Esophagus (tissue), 2 donors: ENCODE measurements at regions not wholly inside any gene's neighbourhood (a gene's known extent, or its start where the extent isn't known, plus 50 kb on each side); places are given as distances from the start of the nearest gene placed in this dataset.
"Not testable (repeated sequence)": the region's sequence is repeated elsewhere in the genome, so short reads cannot be mapped to it uniquely, and the experiment has no call there.

Experiments
- H3K27ac ChIP-seq, 2 donors: one replicate each; pipeline ENCODE4 v1.5.1; 2013; ENCODE audit warnings: low read depth in 2 of 2, mild to moderate bottlenecking in 2 of 2, inconsistent platforms in 1 of 2, low read length in 1 of 2, moderate library complexity in 1 of 2
- H3K27me3 ChIP-seq, 2 donors: one replicate each; pipeline ENCODE4 v1.6.1; 2013; ENCODE audit warnings: low read length in 2 of 2, control low read depth in 1 of 2, mild to moderate bottlenecking in 1 of 2; ENCODE audit not compliant: insufficient read depth in 2 of 2, control insufficient read depth in 1 of 2
- H3K36me3 ChIP-seq, 2 donors: one replicate each; pipeline ENCODE4 v1.6.1; 2013; ENCODE audit warnings: low read length in 1 of 2; ENCODE audit not compliant: control insufficient read depth in 2 of 2, insufficient read depth in 2 of 2
- H3K4me1 ChIP-seq, 2 donors: one replicate each; pipeline ENCODE4 v1.6.1; 2013; ENCODE audit warnings: low read length in 1 of 2; ENCODE audit not compliant: control insufficient read depth in 2 of 2, insufficient read depth in 2 of 2
- H3K4me3 ChIP-seq, 2 donors: one replicate each; pipeline ENCODE4 v1.5.1; 2013; ENCODE audit warnings: low read length in 2 of 2, mild to moderate bottlenecking in 2 of 2, low read depth in 1 of 2, moderate library complexity in 1 of 2
- H3K9me3 ChIP-seq, 2 donors: one replicate each; pipeline ENCODE4 v1.6.1; 2013; ENCODE audit warnings: mild to moderate bottlenecking in 2 of 2, low read depth in 1 of 2, low read length in 1 of 2, moderate library complexity in 1 of 2; ENCODE audit not compliant: control insufficient read depth in 2 of 2, insufficient read depth in 1 of 2
- WGBS, 2 donors: extraction: QIAGEN DNeasy Blood & Tissue Kit; methylation state at CpG; one replicate each; pipeline ENCODE4 v1.1.7; 2013; 5-methylcytosine and 5-hydroxymethylcytosine counted together
- donor health status: healthy with polysubstance abuse.
- donor health status: Bipolar disorder and iron deficiency.

DNA sequence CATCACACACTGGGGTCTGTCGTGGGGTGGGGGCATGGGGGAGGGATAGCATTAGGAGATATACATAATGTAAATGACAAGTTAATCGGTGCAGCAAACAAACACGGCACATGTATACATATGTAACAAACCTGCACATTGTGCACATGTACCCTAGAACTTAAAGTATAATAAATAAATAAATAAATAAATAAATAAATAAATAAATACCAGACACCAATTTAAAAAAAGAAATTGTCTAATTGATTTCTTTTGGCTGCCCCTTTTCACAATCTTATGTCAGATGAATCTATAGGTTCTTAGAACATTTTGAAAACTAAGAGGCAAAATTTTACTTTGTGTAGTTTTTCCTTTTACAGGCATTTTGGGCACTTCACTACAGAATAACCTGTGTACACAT is 74.4 kb upstream of the SMIM15 start:
- not testable (repeated sequence) for H3K36me3 ChIP-seq, H3K27me3 ChIP-seq, H3K4me1 ChIP-seq, H3K27ac ChIP-seq, H3K9me3 ChIP-seq, H3K4me3 ChIP-seq
- 91 to 94% methylated on average over 3 of the region's 3 CpGs for WGBS, 2 donors

DNA sequence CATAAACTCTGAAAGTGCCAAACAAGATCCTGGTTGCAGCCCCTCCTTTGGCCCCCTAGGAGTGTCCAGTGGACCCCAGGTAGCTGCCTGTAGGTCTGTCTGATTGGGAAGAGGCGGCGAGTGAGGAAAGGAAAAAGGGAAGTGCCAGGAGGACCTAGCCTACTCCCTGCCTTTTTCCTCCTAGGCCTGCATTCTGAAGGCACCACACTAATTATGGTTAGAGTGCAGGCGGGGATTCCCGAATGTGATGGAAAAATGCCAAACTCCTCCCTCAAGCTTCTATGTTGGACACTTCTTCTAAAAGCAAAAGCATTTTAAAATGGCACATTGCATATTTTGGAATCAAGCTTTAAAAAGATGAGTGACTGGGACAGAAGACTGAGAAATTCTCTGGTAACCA is 83.2 kb upstream of the SMIM15 start:
- Histone ChIP-seq H3K27ac (no peak overlapping the region), H3K4me3 (no peak overlapping the region), H3K4me1 (no peaks in the 10 kb centered on the region), H3K27me3 (no peaks in the 10 kb centered on the region), H3K9me3 (no peaks in the 10 kb centered on the region), H3K36me3 (no peaks in the 10 kb centered on the region)
- 31 to 32% methylated on average over 4 of the region's 4 CpGs for WGBS, 2 donors

- Histone ChIP-seq H3K27ac (no peak overlapping the region), H3K4me3 (no peak overlapping the region), H3K27me3 (no peaks in the 10 kb centered on the region), H3K9me3 (no peaks in the 10 kb centered on the region), H3K36me3 (no peaks in the 10 kb centered on the region), H3K4me1 (no peaks in the 10 kb centered on the region)
- 35 to 49% methylated on average over 9 of the region's 9 CpGs for WGBS, 2 donors
These were observed 83.7 kb upstream of the SMIM15 start for GRCh38 chr5:61245936-61246335.

- 82 to 87% methylated on average over 6 of the region's 6 CpGs for WGBS, 2 donors
- Histone ChIP-seq H3K9me3 (no peaks in the 10 kb centered on the region), H3K27me3 (no peaks in the 10 kb centered on the region), H3K4me3 (no peak overlapping the region), H3K4me1 (no peaks in the 10 kb centered on the region), H3K36me3 (no peaks in the 10 kb centered on the region), H3K27ac (no peak overlapping the region)
These were observed 84.6 kb upstream of the SMIM15 start for GRCh38 chr5:61246768-61247307.

GRCh38 chr5:61251874-61252642 is 80.0 kb upstream of the ZSWIM6 start:
- WGBS, 2 donors, result 83 to 88% methylated on average over 11 of the region's 11 CpGs
- Histone ChIP-seq H3K9me3 (no peaks in the 10 kb centered on the region), H3K4me1 (no peaks in the 10 kb centered on the region), H3K36me3 (no peaks in the 10 kb centered on the region), H3K27me3 (no peaks in the 10 kb centered on the region), H3K4me3 (no peak overlapping the region), H3K27ac (no peak overlapping the region)

DNA sequence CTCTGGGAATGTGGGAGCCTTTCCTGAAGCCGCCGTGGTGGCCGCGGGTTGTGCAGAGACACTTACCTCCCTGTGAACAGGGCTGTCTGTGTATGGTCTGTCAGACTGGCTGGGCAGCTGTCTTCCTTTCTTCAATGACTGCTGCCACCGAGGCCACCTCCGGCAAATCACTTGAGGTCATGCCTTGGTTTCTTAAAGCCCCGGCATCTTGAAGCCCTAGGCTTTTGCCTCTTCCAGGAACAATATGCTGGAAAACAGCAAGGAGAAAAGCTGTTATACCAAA is 79.5 kb upstream of the ZSWIM6 start:
- no peaks in the 10 kb centered on the region for H3K36me3 ChIP-seq

GRCh38 chr5:61253547-61253946 is 78.5 kb upstream of the ZSWIM6 start:
- Histone ChIP-seq H3K4me1 (no peaks in the 10 kb centered on the region), H3K4me3 (no peak overlapping the region), H3K27ac (no peak overlapping the region), H3K36me3 (no peaks in the 10 kb centered on the region), H3K9me3 (no peaks in the 10 kb centered on the region), H3K27me3 (no peaks in the 10 kb centered on the region)
- 65 to 76% methylated on average over 3 of the region's 3 CpGs for WGBS, 2 donors

More for the DNA sequence above, 79.5 kb upstream of the ZSWIM6 start:
- no peaks in the 10 kb centered on the region for H3K4me1 ChIP-seq
- no peak overlapping the region for H3K4me3 ChIP-seq
- H3K9me3 ChIP-seq, result no peaks in the 10 kb centered on the region
- 75 to 88% methylated on average over 7 of the region's 7 CpGs for WGBS, 2 donors
- no peak overlapping the region for H3K27ac ChIP-seq
- H3K27me3 ChIP-seq, result no peaks in the 10 kb centered on the region

GRCh38 chr5:61254969-61255555 is 77.0 kb upstream of the ZSWIM6 start:
- no peaks in the 10 kb centered on the region for H3K9me3 ChIP-seq
- 55 to 68% methylated on average over 3 of the region's 3 CpGs for WGBS, 2 donors
- no peaks in the 10 kb centered on the region for H3K27me3 ChIP-seq
- no peak overlapping the region for H3K4me3 ChIP-seq
- H3K4me1 ChIP-seq, result no peaks in the 10 kb centered on the region
- H3K36me3 ChIP-seq, result no peaks in the 10 kb centered on the region
- H3K27ac ChIP-seq, result no peak overlapping the region

DNA sequence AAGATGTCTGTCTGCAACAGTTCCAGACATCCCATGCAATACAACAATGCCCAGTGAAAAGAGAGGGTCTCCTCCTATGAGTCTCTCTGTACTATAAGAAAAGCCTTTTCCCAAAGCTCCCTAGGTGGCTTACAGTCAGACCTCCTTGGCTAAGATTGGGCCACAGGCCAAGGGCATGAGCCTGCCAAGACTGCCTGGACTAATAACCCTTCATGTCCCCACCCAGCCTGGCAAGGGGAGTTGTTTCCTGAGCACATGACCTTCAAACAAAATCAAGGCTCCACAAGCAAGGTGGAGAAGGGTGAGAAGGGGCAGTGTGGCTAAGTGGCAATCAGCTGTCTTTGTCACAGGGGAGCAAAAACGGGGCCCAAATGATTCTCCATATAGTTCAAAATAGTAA is 75.6 kb upstream of the ZSWIM6 start:
- Histone ChIP-seq H3K4me3 (no peak overlapping the region), H3K4me1 (no peaks in the 10 kb centered on the region), H3K9me3 (no peaks in the 10 kb centered on the region), H3K27me3 (no peaks in the 10 kb centered on the region), H3K36me3 (no peaks in the 10 kb centered on the region), H3K27ac (no peak overlapping the region)
- 41 to 52% methylated on average over 1 of the region's 1 CpG for WGBS, 2 donors

DNA sequence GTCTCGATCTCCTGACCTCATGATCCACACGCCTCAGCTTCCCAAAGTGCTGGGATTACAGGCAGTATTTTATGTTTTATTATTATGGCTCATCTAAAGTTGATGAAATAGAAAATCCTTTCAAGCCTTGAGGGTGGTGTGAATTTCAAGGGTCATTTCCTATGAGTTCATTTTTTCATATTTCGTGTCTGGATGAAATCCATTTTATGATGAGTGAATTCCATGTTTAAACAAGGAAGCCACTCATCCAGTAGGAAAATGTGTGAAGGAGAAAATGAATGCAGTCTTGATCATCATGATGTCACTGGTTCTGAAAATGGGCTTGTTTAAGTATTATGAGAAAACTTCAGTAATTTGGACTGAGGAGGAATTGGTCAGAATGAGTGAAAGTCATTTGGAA is 74.6 kb upstream of the ZSWIM6 start:
- no peak overlapping the region for H3K27ac ChIP-seq
- WGBS, 2 donors, result 87% methylated on average over 3 of the region's 3 CpGs
- no peaks in the 10 kb centered on the region for H3K4me1 ChIP-seq
- no peaks in the 10 kb centered on the region for H3K9me3 ChIP-seq
- no peaks in the 10 kb centered on the region for H3K27me3 ChIP-seq
- no peak overlapping the region for H3K4me3 ChIP-seq
- H3K36me3 ChIP-seq, result no peaks in the 10 kb centered on the region
